Ammon's horn (tissue), 1 donor: ENCODE measurements at regions not wholly inside any gene's neighbourhood (a gene's known extent, or its start where the extent isn't known, plus 50 kb on each side); places are given as distances from the start of the nearest gene placed in this dataset.
"Not testable (repeated sequence)": the region's sequence is repeated elsewhere in the genome, so short reads cannot be mapped to it uniquely, and the experiment has no call there.

Source experiments
- DNase-seq: peaks from one replicate; pipeline ENCODE4 v3.0.0-alpha.2; 2016; ENCODE audit warnings: low spot score

GRCh38 chr2:82491591-82491990 is 1967.5 kb downstream of the SUCLG1 start:
- DNase-seq: no peak

- no peak for DNase-seq
Measured at GRCh38 chr2:82487354-82487753, 1971.7 kb downstream of the SUCLG1 start.

DNA sequence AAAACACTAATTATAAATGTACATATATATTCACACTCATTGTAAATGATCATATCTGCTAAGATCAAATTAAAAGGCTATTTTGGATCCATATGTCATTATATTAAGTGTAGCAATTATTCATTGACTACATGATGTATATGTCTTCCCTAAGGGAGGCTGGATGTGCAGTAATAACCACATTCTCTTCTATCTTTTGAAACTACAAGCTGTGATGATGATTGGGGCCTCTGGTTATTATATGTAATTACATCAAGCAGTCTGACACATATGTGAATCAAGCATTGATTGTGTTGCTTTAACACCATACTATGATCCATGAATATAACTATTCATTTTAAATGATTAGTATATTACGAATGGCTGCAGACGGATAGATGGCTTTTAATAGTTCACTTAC is 1973.4 kb downstream of the SUCLG1 start:
- no peak for DNase-seq

DNA sequence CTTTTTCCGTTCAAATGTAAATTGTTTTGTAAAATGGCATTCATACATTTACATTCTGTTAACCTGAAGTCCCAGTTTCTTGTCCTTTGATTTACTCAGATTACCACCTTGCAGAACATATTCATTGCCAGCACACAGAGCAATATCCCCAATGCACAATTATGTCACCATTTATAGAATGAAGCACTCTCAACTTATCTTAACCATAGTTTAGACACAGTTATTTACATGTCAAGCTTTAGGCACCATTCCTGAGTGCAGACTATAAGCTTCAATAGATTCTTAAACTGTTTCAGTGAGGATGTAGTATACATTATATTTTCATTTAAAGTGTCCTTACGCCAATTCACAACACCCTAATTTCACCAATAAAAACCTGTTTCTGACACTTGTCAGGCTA is 1977.9 kb downstream of the SUCLG1 start:
- DNase-seq: no peak

GRCh38 chr2:82478641-82479040 is 1980.4 kb downstream of the SUCLG1 start:
- DNase-seq: no peak

GRCh38 chr2:82476094-82476493 is 1983.0 kb downstream of the SUCLG1 start:
- DNase-seq: no peak

- DNase-seq: no peak
Measured at GRCh38 chr2:82428251-82428650, 2030.8 kb downstream of the SUCLG1 start.

DNA sequence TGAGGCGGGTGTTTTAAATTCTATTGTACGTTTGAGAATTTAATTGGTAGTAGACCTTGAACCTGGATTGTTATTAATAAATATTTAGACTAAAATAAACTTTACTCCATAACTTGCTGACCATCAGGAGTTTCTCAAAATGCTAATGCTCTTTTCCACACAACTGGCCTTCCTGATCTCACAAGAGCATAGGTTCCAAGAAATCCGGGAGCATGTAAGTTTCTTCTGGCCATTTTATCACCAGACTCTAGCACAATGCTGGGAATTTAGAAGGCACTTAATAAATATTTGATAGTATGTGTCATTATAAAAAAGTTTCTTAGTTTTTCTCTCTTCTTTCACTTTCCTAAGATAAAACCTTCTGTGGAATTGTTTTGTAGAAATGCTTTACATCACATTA is 2047.1 kb downstream of the SUCLG1 start:
- no peak for DNase-seq

DNA sequence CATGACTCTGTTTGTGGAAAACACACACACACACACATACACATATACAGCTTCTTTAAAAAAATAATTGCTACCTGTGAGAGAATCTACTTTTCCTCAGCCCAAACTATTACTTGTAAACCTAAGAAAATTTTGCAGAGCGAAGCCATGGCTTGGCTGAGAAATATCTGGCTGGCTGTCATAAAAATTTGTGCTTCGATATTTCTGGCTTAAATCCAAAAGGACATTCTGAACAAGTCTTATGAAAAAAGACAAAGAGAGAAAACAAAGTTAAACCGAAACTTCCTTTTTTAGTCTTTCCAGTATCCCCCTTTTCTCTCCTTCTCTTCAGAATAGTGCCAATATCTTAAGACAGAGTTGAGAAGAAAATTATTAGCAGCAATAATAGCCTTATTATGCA is 2048.0 kb downstream of the SUCLG1 start:
- no peak for DNase-seq

DNA sequence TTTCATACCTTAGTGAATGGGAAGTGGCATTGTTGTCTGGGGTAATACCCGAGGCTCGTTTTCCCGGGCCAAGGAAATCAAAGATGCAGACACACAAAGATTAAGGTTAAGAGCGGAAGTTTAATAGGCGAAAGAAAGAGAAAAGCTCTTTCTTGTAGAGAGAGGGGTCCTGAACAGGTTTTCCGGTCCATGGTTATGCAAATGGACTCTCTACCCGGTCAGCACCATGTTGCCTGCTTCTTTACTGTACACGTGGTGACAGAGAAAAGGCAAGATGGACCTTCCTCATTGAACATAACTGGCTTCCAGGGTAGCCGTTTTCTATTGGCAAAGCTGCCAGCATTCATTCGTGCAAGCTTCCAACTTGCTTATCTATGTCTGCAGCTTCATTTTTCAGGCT is 2063.5 kb downstream of the SUCLG1 start:
- no peak for DNase-seq

GRCh38 chr2:82391386-82391785 is 2067.7 kb downstream of the SUCLG1 start:
- DNase-seq: no peak

- no peak for DNase-seq
Measured at GRCh38 chr2:82355622-82356021, 2051.1 kb upstream of the LRRTM1 start.

GRCh38 chr2:82345910-82346309 is 2041.4 kb upstream of the LRRTM1 start:
- DNase-seq: no peak

DNA sequence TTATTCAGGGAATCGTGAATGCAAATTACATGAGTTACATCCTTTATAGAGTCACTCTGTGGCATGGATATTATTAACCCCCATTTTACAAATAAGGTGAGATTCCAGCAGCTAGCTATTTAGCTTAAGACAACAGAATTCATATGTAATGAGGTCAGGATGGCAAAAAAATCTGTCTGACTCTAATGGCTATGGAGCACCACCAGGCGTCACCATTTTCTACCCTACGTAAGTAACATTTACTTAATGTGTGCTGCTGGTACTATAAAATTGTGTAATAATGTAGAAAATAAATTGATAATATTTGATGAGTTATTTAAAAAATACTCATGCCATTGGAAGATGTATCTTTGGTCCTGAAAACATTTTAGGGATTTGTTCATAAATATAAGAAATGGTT is 2040.1 kb upstream of the LRRTM1 start:
- no peak for DNase-seq

DNA sequence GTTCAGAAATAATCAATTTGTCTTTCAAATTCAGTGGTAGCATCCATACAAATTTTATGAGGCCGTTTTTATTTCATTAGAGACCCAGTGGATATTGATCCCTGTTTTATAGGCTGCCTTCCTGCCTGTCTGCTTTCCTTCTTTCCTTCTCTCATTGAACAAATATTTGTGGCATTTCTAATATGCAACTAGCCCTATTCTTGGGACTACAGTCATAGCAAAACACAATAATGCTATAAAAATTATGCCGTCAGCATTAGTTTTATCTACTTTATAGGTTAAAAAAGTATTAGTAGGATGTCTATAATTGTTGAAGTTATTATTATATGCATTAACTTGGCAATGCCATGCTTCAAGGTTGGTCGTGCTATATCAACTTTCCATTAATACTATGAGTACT is 2037.8 kb upstream of the LRRTM1 start:
- no peak for DNase-seq

DNA sequence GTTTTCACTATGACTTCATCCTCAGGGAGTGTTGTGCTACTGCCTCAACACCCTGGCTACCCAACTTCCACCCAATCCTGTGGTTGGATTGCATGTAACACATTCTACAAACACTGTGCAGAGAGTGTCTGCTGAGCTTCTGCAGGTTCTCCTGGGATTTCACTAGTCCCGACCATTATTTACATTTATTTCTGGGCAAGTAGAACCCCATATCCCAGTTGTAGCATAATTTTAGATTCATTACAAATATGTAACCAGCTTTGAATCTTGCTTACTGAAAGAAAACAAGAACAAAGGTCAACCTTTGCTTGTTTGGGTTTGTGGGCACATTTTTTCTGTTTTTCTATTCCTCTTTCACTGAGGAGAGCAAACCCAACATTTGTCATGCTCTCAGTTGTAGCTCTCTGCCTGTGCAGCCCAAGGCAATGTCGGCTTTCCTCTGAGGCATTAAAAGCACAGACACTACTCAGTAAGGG is 2036.1 kb upstream of the LRRTM1 start:
- no peak for DNase-seq

GRCh38 chr2:82339805-82340204 is 2035.3 kb upstream of the LRRTM1 start:
- no peak for DNase-seq

DNA sequence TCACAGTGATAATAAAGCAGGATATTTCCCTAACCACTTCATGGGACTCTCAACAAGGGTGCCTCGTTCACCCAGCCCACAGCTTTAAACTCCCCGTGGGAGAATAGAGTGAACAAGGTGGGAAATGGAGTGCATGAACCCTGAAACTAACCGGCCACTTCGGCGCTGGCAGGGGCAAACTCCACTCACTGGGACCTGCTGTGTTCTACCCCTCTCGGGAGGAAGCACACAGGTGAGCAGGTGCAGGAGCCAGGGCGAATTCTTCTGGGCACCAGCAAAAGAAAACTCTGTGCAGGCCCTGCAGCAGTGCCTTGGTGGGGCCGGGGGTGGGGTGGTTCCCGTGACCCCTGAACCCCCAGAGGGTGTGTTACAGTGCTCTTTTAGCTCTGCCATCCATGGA is 2029.1 kb upstream of the LRRTM1 start:
- DNase-seq: no peak

GRCh38 chr2:82330155-82330554 is 2025.6 kb upstream of the LRRTM1 start:
- no peak for DNase-seq

GRCh38 chr2:82326180-82326767 is 2021.7 kb upstream of the LRRTM1 start:
- DNase-seq: not testable (repeated sequence)

DNA sequence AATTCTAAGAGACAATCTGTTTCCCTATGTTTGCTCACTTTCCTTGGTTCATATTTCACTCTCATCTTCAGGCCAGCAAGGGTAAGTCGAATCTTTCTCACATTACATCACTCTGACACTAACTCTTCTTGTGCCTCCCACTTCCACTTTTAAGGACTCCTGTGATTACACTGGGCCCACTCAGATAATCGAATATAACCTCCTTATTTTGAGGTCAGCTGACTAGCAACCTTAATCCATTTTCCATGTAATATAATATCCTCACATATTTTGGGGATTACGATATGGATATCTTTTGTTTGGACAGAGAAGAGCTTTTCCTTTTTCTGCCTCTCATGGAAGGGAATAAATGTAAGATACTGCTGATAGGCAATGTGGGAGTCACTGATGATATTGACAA is 2015.7 kb upstream of the LRRTM1 start:
- DNase-seq: no peak

DNA sequence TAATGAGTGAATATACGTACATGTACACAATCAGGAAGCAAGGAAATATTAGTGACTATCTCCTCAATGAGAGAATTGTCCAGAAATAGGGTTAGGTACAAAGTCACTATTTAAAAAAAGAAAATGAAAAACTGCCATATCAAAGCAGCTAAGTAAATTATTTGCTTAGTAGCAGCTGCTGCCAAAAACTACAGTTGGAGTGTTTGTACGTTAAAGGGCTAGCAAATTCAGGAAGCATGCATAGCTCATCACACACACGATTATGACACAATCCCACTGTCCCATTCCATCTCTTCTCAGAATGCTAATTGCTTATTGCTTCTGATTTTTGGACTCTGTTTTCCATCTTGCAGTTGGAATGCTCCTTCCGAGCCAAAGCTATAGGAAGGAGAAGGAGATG is 2012.5 kb upstream of the LRRTM1 start:
- DNase-seq: no peak

GRCh38 chr2:82316586-82316985 is 2012.0 kb upstream of the LRRTM1 start:
- DNase-seq: no peak

- DNase-seq: peak; percentile 33
Measured at GRCh38 chr2:82314836-82315472, 2010.4 kb upstream of the LRRTM1 start.
